Lower lobe of right lung (tissue), 2 donors: ENCODE measurements at regions not wholly inside any gene's neighbourhood (a gene's known extent, or its start where the extent isn't known, plus 50 kb on each side); places are given as distances from the start of the nearest gene placed in this dataset.

ENCODE experiments used
- ATAC-seq, 2 donors: fragments of 200-7000 bp; cut with Tn5 transposase; one replicate each; pipeline ENCODE4 v1.9.1; 2020 to 2022; ENCODE audit warnings: mild to moderate bottlenecking in 2 of 2, moderate library complexity in 2 of 2
- DNase-seq: peaks from one replicate; pipeline ENCODE4 v3.0.0-alpha.2; 2020
- H3K27ac ChIP-seq: fragments of 200-600 bp; one replicate; pipeline ENCODE4 v1.8.0; 2022
- H3K27me3 ChIP-seq: fragments of 200-600 bp; one replicate; pipeline ENCODE4 v1.8.0; 2022; ENCODE audit warnings: low read depth
- H3K36me3 ChIP-seq: fragments of 200-600 bp; one replicate; pipeline ENCODE4 v1.8.0; 2022; ENCODE audit warnings: mild to moderate bottlenecking
- H3K4me1 ChIP-seq: fragments of 200-600 bp; one replicate; pipeline ENCODE4 v1.8.0; 2022
- H3K4me3 ChIP-seq: fragments of 200-600 bp; one replicate; pipeline ENCODE4 v1.8.0; 2022; ENCODE audit warnings: mild to moderate bottlenecking
- H3K9me3 ChIP-seq: fragments of 200-600 bp; one replicate; pipeline ENCODE4 v1.8.0; 2022
- intact Hi-C: fragments of 100-400 bp; cut with DNase I; formaldehyde crosslinking; loops from one replicate; pipeline ENCODE4 v1.11.0; 2022
- TF ChIP-seq, protein P1 (sequence below): fragments of 200-600 bp; IDR thresholded peaks from one replicate; pipeline ENCODE4 v1.8.0; 2022; ENCODE audit warnings: antibody characterized with exemption, mild to moderate bottlenecking
- donor health status: DM: no; HTN: yes; CAD: no; lungs with severe emphysema.

DNA sequence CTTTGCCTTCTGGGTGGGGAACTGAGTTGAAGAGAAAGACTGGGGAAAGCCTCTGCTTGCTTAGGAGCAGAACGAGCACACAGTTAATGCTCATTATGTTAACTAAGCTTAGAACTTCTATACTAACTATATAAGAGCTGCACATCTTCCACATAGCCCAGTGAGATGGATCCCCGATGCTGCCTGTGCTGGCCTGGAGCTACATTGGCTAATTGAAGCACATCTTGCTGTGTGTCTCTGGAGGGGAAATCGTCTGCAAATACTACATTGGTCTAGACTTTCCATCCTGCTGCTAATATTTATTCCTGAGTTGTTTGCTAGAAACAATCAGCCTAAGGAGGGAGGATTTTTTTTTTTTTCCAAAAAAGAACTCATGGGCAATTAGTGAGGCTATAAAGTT is 406.3 kb downstream of the HAPSTR1 start:
- H3K36me3 ChIP-seq, result no peaks in the 10 kb centered on the region
- TF ChIP-seq, protein P1, sequence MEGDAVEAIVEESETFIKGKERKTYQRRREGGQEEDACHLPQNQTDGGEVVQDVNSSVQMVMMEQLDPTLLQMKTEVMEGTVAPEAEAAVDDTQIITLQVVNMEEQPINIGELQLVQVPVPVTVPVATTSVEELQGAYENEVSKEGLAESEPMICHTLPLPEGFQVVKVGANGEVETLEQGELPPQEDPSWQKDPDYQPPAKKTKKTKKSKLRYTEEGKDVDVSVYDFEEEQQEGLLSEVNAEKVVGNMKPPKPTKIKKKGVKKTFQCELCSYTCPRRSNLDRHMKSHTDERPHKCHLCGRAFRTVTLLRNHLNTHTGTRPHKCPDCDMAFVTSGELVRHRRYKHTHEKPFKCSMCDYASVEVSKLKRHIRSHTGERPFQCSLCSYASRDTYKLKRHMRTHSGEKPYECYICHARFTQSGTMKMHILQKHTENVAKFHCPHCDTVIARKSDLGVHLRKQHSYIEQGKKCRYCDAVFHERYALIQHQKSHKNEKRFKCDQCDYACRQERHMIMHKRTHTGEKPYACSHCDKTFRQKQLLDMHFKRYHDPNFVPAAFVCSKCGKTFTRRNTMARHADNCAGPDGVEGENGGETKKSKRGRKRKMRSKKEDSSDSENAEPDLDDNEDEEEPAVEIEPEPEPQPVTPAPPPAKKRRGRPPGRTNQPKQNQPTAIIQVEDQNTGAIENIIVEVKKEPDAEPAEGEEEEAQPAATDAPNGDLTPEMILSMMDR, result no peak
- H3K4me1 ChIP-seq, result no peaks in the 10 kb centered on the region
- H3K27ac ChIP-seq, result no peak overlapping the region
- no peaks in the 10 kb centered on the region for H3K27me3 ChIP-seq
- no peak for ATAC-seq
- H3K4me3 ChIP-seq, result no peak overlapping the region
- H3K9me3 ChIP-seq, result no peaks in the 10 kb centered on the region
- intact Hi-C loops, result no loop called here
- no peak for DNase-seq

DNA sequence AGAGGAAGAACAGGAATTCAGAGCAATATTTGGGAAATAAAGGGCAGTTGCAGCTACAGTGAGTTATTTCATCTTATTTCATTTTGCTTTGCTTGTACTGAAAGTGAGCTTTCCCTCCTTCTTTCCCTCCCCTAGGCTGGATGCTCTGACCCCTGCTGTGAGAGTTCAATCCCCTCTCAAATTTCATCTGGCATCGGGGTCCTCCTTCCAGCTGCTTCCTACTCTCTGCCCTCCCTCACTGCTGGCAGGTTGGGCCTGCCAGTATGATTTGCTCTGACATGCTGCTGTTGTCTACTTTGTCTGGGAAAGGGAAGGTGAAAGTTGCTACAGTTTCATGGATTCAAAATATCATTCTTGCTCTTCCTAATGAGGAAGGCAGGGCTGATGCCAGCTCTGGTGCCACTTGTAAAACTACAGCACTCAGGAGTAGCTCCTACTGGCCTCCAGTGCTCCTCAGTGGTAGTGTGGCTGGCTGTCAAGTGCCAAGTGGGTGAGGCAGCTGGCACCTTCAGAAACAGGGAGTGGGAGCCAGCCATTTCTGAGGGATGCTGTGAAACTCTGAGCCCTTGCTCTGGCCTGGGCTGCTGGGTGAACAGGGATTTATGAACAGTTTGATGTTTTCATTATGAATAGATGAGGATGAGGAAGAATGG is 408.6 kb downstream of the HAPSTR1 start:
- intact Hi-C loops, result no loop called here
- H3K27me3 ChIP-seq, result no peaks in the 10 kb centered on the region
- H3K27ac ChIP-seq, result no peak overlapping the region
- H3K9me3 ChIP-seq, result no peaks in the 10 kb centered on the region
- H3K4me3 ChIP-seq, result no peak overlapping the region
- no peaks in the 10 kb centered on the region for H3K4me1 ChIP-seq
- DNase-seq, result peak; percentile 45
- H3K36me3 ChIP-seq, result no peaks in the 10 kb centered on the region
- ATAC-seq, result peak in 1 of 2 donors; percentile 64
- TF ChIP-seq, protein P1, result no peak

DNA sequence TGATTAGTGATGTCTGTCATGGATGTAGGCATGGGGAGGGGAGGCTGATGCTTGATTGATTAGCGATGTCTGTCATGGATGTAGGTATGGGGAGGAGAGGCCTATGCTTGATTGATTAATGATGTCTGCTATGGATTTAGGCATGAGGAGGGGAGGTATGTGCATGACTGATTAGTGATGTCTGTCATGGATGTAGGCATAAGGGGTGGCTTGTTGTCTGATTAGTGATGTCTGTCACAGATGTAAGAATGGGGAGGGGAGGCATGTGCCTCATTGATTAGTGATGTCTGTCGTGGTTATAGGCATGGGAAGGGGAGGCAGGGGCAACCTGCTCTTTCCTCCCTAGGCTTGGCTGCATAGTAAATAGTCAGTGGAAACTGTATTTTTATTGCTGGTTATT is 409.4 kb downstream of the HAPSTR1 start:
- no peak for ATAC-seq
- H3K4me3 ChIP-seq, result no peak overlapping the region
- no peaks in the 10 kb centered on the region for H3K36me3 ChIP-seq
- TF ChIP-seq, protein P1, result no peak
- H3K9me3 ChIP-seq, result no peaks in the 10 kb centered on the region
- DNase-seq, result no peak
- intact Hi-C loops, result no loop called here
- H3K4me1 ChIP-seq, result no peaks in the 10 kb centered on the region
- H3K27me3 ChIP-seq, result no peaks in the 10 kb centered on the region
- no peak overlapping the region for H3K27ac ChIP-seq

DNA sequence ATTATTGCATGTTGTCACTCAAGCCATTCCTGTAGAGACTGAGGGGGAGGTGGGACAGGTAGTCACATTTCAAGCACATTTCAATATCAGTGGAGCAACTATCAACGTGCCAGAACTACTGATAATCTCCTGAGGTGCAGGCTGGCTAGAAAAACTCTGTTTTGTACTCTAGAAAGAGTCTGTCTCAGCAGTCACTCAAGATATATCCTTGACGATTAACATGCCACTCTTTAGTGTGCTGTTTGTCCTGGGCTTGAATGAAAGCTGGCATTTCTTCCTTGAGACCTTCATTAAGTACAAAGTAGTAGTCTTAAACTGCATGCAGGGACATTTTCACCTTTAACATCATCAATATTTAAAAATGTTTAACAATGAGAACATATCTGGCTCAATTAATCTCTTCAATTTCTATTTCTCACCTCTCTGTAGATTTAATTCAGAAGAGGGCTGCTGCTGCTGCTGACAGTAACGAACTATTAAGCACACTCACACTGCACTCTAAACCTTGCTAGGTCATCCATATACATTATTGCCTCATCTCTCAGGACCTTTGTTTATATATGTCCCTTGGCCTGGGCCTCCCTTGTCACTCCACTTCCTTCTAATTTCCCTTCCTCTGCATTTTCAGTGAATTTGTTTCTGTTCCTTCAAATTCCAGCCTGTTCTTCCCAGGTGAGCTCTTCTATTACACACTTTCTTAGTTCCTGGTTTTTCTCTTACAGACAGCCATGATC is 412.0 kb downstream of the HAPSTR1 start:
- DNase-seq (no peak), ATAC-seq (no peak)
- Histone ChIP-seq H3K9me3 (no peaks in the 10 kb centered on the region), H3K27me3 (no peaks in the 10 kb centered on the region), H3K27ac (no peak overlapping the region), H3K4me3 (no peak overlapping the region), H3K36me3 (no peaks in the 10 kb centered on the region), H3K4me1 (no peaks in the 10 kb centered on the region)
- intact Hi-C loops, result no loop called here
- TF ChIP-seq, protein P1, result no peak

DNA sequence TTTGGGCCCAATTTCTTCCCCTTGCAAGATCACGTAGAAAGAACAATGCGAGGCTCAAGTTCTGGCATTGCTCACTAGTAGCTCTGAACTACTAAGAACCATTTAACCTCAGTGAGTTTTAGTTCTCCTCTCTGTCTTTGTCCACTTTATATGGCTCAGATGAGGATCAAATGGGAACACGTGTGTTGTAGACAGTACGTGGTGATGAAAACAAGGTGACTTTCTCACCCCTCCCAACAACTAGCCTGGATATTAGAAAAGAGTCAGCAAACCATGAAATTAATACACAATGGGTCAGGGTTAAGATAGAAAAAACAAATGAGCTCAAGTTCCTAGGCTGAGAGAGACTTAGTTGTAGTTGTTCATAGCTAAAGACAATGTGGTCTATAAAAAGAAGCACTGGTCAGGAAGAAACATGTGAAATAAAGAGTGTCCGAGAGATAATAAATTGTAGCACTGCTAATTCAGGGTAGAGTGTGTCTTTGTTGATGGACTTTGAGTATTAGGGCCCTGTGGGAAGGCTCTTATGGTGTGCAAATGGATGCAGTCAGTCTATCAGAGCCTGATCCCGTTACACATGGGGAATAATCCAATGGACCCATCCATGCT is 417.0 kb downstream of the HAPSTR1 start:
- intact Hi-C loops, result no loop called here
- TF ChIP-seq, protein P1, result no peak

More for the DNA sequence above, 417.0 kb downstream of the HAPSTR1 start:
- ATAC-seq, result no peak
- Histone ChIP-seq H3K36me3 (no peaks in the 10 kb centered on the region), H3K4me1 (no peaks in the 10 kb centered on the region), H3K27me3 (no peaks in the 10 kb centered on the region), H3K9me3 (no peaks in the 10 kb centered on the region), H3K4me3 (no peak overlapping the region), H3K27ac (no peak overlapping the region)
- no peak for DNase-seq
